SKM-1 treated with dmso at 0.1 percent for 144 hours (cell line): ENCODE measurements at regions not wholly inside any gene's neighbourhood (a gene's known extent, or its start where the extent isn't known, plus 50 kb on each side); places are given as distances from the start of the nearest gene placed in this dataset.
"Not testable (repeated sequence)": the region's sequence is repeated elsewhere in the genome, so short reads cannot be mapped to it uniquely, and the experiment has no call there.

Source experiments
- DNase-seq: peaks from one replicate; lab custom pipeline; 2025; ENCODE audit not compliant: unreplicated experiment; lab: John Stamatoyannopoulos, UW

GRCh38 chr6:51049288-51049982 is 230.8 kb downstream of the TFAP2B start:
- DNase-seq = no peak

DNA sequence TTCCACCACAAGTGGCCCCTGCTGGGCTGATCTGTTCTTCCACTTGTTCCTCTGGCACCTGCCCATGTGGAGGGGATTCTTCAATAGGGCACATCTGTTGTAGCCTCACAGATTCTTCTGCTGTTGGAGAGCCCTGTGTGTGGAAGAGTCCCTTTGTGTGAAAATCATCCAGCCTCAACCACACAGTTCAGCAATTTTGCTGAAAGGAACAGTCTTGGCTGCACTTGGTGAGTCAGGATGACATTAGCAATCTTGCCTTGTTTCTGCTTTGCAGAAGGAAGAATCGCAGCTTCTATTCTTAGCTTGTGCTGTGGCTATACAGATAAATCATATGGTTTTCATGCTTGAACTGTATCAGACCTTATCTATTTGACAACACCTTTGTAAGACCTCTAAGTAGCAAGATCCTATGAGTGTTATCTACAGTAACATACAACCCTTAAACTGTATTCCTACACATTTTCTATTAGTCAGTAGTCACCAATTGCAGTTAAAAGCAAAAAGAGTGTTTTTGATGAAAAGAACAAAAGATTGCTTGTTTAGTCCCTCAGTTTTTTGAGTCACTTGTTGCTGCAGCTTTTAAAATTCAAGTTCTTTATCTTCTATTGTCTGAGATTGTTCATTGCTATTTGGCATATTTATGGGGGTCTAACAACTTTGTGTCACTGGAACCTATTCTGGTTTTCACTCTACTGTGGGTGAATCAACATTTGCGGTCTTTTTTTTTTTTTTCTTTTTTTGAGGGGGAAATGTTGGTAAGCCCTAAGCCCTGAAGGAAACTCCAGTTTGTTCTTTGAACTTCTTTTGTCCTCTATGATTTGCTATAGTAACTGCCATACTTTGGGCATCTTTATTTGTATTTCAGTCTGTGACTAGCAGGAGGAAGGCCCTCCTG is 231.6 kb downstream of the TFAP2B start:
- DNase-seq = no peak

DNA sequence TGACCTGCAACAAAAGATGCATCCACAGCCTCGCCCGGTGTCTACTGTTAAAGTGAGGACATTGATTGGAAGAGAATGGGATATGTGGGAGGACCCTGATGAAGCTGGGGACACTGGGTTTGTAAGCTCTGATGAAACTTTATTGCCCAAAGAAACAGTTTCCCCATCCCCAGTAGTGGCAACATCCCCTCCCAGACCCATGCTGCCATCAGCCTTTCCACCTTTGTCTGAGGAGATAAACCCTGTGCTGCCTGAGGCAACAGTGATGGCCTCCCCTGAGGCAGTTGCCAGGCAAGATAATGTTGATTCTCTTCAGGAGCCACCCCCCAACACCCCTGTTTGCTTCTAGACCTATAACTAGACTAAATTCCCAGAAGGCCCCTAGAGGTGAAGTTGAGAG is 234.0 kb downstream of the TFAP2B start:
- DNase-seq = not testable (repeated sequence)

- not testable (repeated sequence) for DNase-seq
Measured at GRCh38 chr6:51055316-51055715, 236.6 kb downstream of the TFAP2B start.

DNA sequence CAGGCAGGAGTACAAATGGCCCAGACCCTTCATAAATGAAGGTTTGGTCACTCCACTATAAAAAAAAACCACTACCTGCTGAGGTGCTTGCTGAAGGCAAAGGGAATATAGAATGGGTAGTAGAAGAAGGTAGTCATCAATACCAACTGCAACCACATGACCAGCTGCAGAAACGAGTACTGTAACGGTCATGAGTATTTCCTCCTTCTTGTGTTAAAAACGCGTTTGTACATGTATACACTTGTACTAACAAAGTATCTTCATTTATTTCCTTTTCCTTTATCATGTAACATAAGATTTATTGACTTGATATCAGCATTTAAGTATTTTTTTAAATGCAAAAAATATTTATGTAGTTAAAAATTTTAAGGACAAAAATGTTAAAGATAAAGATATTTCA is 238.6 kb downstream of the TFAP2B start:
- DNase-seq = no peak

DNA sequence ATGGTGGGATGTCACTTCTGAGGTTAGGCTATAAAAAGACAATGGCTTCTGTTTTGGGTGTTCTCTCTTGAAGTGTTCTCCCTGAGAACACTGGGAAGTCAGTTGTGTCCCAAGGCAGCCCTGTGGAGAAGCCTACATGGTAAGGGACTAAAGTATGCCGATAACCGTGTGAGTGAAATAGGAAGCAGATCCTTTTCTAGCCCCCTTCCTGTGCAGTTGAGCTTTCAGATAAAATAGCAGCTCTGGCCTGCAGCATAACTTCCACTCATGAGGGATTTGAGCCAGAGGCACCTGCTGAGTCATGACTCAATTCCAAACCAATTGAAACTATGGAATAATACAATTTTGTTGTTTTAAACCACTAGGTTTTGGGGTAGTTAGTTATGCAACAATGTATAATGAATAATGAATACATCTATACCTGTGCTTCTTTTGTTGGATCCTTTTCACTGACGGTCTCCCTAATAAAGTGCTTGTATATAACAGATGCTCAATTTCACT is 241.6 kb downstream of the TFAP2B start:
- no peak for DNase-seq

DNA sequence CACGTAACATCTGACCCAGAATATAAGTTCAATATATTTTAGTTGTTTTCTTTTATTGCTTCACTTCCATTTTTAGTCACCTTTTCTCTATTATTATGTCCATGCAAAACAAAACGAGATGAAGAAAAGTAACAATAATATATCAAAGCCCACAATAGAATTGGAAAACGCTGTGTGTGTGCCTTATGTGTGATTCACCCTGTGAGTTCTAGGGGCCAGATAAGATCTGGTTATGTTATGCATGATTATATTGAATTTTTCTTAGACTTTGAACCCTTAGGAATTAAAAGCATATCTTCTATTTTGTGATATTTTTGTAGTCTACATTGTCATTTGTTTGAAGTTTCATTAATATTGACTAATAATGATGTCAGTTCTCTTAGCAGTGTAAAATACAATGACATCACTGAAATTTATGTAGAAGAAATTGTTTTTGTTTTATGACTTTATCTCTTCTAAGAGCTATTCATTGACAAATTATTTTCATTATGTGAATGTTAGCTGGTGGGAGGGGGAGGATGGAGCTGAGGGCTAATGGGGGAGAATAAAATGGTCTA is 243.6 kb downstream of the TFAP2B start:
- DNase-seq = no peak

- DNase-seq = no peak
Measured at GRCh38 chr6:51077821-51078518, 259.3 kb downstream of the TFAP2B start.

DNA sequence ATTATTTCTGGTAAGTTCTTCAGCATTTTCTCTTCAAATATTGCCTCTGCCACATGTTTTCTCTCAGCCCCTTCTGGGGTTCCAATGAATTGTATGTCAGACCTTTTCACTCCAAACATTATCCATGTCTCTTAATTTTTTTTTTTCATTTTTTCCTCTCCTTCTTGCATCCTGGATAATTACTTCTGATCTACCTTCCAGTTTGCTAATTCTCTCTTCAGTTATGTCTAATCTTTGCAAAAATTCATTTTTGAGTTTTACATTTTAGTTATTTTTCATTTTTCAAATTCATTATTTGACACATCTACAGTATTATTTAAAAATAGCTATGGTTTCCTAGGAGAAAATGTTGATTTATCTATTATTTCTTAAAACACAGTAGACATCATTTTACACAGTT is 271.7 kb downstream of the TFAP2B start:
- no peak for DNase-seq

- no peak for DNase-seq
Measured at GRCh38 chr6:51093871-51094270, 275.2 kb downstream of the TFAP2B start.

GRCh38 chr6:51094271-51094670 is 275.6 kb downstream of the TFAP2B start:
- no peak for DNase-seq

DNA sequence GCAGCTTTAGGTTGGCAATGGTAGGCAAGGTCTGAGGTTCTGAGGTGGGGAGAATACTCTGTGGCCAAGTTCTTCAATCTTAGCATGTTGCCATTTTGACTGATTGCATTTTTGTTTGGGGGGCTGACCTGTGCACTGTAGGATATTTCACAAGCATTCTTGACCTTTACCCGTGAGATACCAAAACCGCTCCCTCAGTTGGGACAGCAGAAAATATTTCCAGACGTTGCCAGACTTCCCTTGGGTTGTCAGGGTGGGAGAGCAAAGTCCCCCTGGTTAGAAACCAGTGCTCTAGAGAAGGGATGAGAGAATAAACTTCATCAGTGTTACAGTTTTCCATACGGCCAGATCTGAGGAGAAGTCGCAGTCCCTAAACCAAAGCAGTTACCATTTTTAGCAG is 279.6 kb downstream of the TFAP2B start:
- DNase-seq = no peak

DNA sequence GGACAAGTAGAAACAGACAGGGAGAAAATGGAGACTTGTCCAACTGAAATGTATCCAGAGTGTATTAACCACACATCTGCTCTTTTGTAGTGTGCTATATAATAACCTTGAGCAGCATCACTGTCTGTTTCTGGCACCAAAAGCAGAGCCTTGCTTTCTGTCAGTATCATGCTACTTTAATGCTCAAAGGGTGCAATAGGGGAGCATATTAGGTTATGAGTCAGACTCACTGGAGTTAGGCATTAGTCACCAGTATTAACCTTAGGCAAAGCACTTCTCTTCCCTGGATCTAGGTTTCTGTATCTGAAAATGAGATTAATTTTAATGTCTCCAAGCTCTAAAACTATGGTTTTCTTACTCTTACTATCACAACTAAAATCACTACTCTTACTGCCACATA is 280.1 kb downstream of the TFAP2B start:
- DNase-seq = no peak

GRCh38 chr6:51099201-51099600 is 280.5 kb downstream of the TFAP2B start:
- DNase-seq = no peak

GRCh38 chr6:51105357-51105756 is 286.7 kb downstream of the TFAP2B start:
- no peak for DNase-seq

GRCh38 chr6:51107769-51108203 is 289.1 kb downstream of the TFAP2B start:
- no peak for DNase-seq

- DNase-seq = no peak
Measured at GRCh38 chr6:51108563-51109234, 290.0 kb downstream of the TFAP2B start.

GRCh38 chr6:51112731-51113130 is 294.1 kb downstream of the TFAP2B start:
- DNase-seq = no peak

DNA sequence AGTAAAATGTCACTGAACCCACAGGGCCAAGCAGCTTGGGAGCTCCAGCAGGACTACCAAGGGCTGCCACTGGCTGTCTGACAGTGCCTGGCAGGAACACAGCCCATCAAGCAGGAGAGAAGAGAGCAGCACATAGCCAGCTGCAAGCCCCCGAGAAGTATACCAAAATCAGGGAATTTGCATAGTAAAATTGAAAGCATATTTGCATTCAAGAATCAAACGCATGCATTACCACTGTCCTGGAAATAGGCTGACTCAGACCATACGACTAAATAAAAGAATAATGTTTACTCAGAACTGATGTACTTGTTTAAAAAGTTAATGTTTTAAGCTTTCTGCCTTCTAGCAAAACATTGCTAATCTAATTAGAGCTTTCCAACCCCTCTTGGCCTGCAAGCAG is 298.1 kb downstream of the TFAP2B start:
- no peak for DNase-seq

DNA sequence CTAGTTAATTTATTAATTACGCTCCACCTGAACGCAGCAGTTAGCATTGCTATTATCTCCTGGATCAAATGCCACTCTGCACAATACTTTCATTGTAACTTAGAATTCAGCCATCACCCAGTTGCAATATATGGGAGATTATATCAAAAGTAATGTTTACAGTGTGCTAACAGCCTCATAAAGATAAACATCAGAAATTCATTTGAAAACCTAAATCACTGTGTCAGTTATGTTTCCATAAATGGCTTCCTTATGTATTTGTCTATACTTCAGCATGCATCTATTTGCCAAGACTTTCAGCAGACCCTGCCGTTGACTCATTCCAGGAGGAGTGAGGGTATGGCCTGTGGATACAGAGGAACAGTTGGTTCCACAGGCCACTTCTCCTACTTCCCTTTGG is 300.1 kb downstream of the TFAP2B start:
- DNase-seq = no peak

DNA sequence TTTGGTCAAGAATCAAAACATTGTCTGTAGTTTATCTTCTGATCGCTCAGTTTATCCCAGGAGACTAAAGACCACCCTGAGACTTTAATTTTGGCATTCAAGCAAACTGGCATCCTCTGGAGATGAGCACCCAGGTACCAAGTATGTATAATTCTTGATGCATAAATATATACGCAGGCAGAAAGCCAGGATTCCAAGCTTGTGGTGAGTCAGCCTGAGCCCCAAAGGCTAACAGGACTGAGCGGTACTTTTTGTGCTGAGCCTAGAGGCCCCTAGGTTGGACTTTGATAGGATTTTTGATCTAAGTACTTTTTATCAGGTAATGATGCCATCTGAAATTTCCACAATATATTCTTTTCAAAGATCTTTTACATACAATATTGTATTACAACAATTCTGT is 301.3 kb downstream of the TFAP2B start:
- no peak for DNase-seq
